Left renal cortex interstitium (tissue), 4 donors: ENCODE measurements at regions not wholly inside any gene's neighbourhood (a gene's known extent, or its start where the extent isn't known, plus 50 kb on each side); places are given as distances from the start of the nearest gene placed in this dataset.
"Not testable (repeated sequence)": the region's sequence is repeated elsewhere in the genome, so short reads cannot be mapped to it uniquely, and the experiment has no call there.

Experiments used
- DNase-seq, 4 donors: peaks; one replicate each; pipeline ENCODE4 v3.0.0-alpha.2; 2013; ENCODE audit warnings: low read depth in 4 of 4, low spot score in 2 of 4, missing footprints in 1 of 4

DNA sequence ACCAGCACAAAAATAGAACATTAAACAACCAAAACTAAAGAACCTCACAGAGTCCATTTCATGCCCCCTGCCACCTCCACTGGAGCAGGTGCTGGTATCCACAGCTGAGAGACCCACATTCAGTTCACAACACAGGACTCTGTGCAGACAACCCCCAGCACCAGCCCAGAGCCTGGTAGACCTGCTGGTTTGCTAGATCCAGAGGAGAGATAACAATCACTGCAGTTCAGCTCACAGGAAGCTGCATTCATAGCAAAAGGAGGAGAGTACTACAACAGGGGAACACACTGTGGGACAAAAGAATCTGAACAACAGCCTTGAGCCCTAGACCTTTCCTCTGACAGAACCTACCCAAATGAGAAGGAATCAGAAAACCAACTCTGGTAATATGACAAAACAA, 326.7 kb downstream of the METTL4 start:
- DNase-seq = no peak

DNA sequence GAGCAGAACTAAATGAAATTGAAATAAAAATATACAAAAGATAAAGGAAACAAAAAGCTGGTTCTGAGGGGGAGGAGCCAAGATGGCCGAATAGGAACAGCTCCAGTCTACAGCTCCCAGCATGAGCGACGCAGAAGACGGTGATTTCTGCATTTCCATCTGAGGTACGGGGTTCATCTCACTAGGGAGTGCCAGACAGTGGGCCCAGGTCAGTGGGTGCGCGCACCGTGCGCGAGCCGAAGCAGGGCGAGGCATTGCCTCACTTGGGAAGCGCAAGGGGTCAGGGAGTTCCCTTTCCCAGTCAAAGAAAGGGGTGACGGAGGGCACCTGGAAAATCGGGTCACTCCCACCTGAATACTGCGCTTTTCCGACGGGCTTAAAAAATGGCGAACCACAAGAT, 324.2 kb downstream of the METTL4 start:
- not testable (repeated sequence) for DNase-seq

DNA sequence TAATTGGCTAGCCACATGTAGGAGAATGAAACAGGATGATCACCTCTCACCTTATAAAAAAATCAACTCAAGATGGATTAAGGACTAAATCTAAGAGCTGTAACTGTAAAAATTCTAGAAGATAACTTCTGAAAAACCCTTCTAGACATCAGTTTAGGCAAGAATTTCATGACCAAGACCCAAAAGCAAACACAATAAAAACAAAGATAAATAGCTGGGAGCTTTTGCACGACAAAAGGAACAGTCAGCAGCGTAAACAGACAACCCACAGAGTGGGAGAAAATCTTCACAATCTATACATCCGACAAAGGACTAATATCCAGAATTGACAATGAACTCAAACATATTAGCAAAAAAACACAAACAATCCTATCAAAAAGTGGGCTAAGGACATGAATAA, 316.3 kb downstream of the METTL4 start:
- no peak for DNase-seq

DNA sequence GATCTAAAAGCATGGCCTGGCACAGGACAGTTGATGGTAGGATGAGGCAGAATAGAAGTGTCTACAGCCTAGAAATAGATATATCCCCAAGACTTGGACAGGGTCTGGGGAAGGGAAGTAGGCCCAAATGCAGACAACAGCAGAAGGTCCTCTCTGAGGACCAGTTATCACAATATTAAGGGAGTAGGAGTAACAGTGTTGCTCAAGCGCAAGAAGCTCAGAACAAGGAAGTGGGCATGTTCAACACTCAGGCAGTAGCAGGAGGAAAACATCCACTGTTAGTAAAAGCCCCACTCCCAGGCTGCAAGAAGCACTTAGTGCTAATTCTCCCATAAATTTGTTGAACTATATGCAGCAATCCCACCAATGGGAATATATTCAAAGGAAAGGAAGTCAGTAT, 314.7 kb downstream of the METTL4 start:
- DNase-seq = no peak

DNA sequence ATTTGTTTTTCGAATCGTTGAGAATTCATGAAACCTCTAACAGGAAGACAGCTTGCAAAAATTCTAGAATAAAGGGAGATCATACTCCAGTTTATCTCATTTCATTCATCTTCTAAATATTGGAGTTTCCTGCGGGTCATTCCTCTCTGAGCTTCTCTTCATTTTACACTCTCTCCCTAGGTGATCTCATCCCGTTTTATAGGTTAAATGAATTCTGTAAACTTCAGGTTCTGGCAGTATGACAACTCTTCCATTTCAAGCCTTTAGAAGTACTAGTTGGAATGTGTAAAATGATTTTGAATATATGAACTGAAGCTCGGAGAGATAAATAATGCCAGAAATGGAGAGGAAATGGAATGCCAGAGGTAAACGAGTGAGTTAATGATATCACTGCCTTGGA, 312.4 kb downstream of the METTL4 start:
- DNase-seq = no peak

DNA sequence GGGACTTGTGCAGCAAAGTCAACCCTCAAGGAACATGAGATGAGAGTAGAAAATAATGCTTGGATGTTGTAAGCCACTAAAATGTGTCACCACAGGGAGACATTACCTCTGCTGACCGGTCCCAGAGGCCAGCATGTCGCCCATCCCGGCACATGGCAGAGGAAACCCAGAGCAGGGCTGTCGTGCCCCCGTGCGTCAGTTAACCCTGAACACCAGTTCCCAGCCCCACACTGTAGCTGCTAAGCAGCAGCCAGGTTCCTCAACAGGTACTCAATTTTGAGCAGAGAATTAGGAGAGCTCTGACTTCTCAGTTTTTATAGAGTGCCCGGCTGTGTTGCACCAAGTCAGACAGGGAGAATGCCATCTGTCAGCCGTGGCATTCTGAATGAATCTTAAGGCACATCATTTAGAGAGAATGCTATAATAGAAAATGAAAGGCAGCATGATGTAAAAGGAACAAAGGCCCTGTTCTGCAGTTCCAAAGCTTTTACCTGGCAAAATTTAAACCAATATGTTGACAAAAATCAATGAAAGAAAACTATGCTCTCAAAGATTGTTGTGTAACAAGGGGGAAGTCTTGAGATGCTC, 307.9 kb downstream of the METTL4 start:
- DNase-seq = no peak

DNA sequence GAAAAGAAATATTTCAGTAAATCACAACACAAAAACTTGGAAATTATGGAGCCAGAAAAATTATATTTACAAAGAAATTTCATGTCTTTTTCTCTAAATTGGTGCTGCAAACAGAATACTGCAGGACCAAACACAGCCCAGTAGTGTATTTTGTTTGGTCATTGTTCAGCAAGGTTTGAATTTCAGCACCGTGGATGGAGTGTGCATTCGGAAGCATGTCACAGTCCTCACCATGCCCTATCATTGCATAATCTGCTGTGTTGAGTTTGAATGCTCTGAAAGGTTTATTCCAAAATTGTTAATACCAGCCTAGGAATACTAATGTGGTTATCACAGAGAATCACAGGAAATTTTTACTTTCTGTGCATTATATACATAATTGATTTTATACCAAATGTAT, 296.7 kb downstream of the METTL4 start:
- no peak for DNase-seq

DNA sequence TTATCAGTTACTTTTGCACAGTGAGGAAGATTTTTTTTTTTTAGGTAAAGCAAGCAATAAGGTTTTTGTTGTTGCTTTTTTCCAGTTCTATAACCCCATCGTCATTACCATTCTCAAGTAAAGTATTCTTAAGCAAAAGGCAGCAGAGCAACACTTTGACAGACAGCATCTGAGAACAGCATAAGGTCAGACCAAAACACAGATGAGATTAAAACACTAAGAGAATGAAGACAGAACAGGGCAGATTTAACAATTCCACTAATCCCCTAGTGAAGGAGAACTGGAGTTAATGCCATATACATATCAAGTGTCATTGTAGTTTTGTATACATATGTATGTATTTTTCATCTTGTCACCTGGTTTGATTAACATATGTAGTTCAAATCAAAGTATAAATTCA, 290.2 kb downstream of the METTL4 start:
- no peak for DNase-seq

DNA sequence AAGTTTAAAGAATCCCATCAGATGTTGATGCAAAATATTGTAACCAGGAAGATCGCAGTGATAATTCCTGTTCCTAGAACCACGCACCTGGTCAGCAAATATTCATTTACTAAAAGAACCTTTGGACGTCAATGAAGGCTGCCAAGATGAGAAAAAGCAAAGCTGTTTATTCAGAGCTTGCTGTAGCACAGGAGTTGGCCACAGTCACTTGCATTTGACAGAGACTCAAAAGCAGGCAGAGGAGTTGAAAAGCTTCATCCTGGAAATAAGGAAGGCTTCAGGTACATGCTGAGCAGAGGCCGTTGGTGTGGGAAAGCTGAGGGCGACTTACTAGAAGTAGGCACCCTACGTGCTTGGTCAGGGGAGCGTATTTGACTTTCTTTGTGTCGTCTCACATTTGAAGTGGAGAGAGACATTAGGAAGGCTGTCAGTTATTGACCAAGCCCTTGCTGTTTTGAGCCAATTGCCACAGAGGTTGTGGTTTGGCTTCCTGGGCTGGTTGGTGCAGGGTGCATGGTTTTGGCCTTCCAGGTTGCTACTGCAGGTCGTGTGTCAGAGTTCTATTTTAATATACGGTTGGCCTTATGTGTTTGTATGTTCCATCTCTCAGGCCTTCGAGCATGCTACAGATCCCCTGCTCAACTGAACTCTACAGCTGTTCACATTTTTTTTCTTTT, 289.6 kb downstream of the METTL4 start:
- DNase-seq = no peak

DNA sequence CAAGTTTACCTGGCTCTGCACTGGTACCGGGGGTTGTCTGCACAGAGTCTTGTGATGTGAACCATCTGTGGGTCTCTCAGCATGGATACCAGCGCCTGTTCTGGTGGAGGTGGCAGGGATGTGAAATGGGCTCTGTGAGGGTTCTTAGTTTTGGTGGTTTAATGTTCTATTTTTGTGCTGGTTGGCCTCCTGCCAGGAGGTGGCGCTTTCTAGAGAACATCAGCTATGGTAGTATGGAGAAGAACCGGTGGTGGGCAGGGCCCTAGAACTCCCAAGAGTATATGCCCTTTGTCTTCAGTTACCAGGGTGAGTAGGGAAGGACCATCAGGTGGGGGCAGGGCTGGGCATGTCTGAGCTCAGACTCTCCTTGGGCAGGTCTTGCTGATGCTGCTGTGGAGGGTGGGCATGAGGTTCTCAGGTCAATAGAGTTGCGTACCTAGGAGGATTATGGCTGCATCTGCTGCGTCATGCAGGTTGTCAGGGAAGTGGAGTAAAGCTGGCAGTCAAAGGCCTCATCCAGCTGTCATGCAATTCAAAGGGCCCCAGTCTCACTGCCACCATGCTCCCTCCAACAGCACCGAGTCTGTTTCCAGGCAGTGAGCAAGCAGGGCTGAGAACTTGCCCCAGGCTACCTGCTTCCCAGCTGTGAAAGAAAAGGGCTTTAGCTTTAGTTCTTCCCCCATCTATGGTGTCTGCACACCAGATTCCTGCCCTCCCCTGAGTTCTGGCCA, 278.0 kb downstream of the METTL4 start:
- DNase-seq = no peak

DNA sequence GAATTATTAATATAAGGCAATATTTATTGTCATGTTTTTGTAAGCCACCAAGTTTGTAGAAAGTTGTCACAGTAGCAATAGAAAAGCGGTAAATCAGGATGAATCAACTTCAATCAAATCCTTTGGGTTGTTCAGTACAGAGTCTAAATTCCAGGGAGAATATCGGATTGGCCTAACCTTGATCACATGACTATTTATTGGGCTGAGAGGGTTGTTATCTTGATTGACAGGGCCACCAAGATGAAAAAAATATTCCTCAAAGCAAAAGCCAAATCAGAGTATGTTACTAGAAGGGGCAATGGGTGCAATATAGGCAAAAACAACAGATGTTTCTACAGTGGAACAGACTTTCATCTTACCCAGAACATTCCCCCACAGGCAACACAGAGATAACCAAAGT, 270.0 kb downstream of the METTL4 start:
- DNase-seq = no peak

DNA sequence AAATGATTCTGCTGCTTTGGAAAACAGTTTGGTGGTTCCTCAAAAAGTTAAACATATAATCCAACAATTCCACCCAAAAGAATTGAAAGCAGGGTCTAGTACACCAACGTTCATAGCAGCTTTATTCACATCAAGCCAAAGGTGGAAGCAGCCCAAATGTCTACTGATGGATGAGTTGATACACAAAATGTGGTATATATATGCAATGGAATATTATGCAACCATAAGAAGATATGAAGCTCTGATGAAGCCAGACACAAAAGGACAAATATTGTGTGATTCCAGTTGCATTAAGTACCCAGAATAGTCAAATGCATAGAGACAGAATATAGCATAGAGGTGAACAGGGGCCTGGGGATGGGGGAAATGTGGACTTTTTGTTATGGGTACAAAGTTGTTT, 269.3 kb downstream of the METTL4 start:
- DNase-seq = no peak

DNA sequence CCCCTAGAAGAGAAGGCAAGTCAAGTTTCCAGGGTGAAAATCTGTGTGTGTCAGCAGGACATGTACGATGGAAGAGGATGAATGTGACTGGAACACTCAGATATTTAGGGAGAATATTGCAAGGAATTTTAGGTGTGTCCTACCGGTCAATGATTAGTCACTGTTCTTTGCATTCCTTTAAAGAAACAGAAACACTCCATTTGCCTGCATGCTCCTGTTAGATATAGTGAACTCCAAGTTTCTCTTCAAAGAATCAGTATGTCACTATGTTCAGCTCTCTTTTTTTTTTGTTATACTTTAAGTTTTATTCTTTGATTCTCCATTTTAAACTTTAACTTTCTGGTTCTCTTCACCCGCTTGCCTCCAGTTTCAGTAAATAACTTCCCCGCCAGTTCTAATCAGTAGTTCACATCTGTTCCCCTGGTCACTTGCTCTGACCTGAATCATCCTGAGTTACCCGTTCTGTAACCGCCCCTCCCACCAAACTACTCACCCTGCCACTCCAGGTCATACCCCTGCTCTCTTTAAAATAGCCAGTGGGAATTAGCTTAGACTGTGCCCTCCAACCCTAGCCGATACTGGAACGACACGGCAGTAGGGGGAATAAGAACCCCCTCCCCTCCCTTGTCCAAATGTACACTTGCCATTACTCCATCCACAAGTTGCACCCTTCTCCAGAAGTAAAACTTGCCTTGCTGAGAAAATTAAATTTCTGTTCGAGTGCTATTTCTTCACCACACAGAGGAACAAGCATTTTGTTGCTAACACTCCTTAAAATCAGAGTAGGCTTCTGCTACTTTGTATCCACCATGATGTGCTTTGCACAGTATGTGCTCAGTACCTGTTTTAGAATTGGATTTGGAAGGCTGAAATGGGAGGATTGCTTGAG, 268.4 kb downstream of the METTL4 start:
- DNase-seq = no peak

DNA sequence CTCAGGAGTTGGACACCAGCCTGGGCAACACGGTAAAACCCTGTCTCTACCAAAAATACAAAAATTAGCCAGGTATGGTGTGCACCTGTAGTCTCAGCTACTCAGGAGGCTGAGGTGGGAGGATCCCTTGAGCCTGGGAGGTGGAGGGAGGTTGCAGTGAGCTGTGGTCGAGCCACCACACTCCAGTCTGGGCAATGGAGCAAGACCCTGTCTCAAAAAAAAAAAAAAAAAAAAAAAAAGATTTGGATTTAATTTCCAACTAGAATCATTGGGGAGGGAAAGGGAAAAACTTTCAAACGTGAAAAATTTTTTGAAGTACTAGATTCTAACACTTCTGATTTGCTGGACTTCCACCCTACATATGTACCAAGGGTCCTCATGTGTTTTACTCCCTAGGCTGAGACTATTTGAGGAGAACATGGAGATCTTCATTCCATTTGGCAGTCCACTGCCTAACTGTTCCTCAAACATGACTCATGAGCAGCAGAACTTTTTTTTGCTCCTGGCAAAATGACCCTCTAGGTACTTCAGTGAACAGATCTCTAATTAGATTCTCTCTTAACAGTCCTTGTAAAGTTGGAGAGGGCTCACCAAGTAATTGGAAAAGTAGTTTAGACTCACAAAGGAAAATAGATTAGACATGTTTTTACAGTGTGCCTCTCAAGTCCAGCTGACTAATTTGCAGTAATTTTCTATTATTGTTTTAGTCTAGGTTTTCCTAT, 267.6 kb downstream of the METTL4 start:
- DNase-seq = no peak

DNA sequence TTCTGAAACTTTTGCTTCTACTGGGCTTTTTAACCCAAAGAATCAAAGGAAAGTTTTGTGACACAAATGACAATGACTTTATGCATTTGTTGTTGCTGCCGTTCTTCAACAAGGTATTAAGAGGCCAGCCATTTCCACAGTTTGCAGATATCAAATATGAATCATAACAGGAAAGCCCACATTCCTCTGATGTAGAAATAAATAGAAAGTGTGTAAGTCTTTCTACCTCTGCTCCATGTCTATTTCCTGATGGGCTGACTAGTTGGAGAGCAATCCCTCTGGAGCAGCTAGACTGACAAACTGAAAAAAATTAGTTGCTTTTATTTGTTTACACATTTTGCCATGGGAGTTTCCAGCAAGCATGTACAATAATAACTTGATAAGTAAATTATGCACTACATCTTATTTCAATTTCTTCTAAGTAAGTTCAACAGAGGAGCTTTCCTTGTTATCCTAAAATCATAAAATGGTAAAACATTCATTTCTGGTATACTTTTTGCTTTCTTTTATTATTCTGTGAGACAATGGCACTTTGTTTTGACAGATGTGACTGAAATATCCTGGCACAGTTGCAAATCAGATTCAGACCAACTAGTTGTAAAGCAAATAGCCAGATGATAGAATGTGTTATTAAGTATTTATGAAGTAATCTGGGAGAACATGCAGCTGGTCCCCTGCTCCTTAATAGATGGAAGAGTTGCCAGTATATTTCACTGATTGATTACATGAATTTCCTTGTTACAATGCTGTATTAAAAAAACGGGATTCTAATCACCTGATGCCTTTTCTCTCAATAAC, 266.7 kb downstream of the METTL4 start:
- DNase-seq = no peak

DNA sequence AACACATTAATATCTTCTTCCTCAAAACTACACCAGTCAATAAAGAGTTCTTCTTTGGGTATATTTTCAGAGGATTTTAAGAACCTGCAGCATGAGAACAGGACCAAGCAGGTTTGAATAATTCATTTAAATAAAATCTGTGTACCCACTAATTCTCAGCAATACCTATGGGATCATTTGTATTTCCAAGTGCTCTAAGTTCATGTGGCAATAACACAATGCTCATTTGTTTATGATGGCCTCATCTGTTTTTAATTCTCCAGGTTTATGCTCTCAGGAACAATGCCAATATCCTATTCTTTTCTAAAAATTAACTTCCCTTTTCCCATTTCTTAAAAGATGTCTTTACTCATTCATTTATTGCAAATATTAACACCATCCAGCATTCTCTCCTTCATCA, 264.7 kb downstream of the METTL4 start:
- no peak for DNase-seq

DNA sequence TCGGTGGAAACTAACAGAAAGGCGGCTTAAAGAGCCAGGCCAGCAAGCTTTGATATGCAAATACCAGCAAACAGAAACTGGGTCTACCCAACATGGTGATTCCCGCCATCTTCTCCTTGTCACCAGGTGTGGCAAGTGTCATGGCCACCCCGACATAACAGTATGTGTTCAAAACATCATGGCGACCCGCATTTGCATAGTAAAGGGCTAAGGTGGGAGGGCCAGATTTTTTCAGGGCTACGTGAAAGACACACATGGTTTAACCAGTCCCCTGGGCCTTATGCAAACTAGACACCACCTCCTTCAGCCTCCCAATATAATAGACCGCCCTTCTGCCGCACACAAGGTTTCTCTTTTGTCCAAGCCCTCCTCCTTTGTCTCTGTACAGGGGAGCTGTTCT, 260.4 kb downstream of the METTL4 start:
- no peak for DNase-seq

DNA sequence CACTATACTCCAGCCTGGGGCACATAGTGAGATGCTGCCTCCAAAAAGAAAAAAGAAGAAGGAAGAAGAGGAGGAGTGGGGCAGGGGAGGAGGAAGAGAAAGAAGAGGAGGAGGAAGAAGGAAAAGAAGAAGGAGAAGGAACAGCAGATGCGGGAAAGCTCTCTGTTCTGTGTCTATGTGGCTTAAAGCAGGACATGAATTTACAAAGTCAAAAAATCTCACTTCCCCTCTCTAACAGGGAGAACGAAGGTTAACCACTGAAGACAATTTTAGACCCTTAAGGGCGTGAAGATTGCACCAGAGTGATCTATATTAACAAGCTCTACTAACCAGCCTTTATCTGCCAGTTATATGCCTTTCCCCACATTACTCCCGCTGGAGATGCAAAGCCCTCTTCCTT, 258.9 kb downstream of the METTL4 start:
- no peak for DNase-seq

DNA sequence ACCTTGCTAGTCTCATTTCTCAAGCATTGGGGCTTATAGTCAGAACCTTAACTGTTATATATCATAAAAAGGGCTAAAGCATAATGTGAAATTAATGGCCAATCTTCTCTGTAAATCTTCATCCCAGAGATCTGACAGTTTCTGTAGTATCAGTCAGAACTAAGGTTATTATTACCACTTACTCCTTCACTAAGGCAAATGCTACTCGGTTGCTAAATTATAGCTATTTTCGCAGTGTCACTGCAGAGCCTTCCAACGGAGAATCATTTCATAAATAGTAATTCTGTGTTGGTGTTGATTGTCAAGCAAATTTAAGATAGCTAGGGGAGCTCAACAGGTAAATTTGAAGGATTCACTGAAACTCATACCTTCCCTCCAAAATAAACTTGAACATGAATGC, 258.0 kb downstream of the METTL4 start:
- DNase-seq = no peak
